Astrocyte of the cerebellum (primary cell): ENCODE measurements at regions not wholly inside any gene's neighbourhood (a gene's known extent, or its start where the extent isn't known, plus 50 kb on each side); places are given as distances from the start of the nearest gene placed in this dataset.
A peak's percentile ranks its signal among the peaks of the same experiment; 100 is the strongest.
"Not testable (repeated sequence)": the region's sequence is repeated elsewhere in the genome, so short reads cannot be mapped to it uniquely, and the experiment has no call there.

Experiments used
- DNase-seq: peaks from one replicate; pipeline ENCODE4 v3.0.0-alpha.2; 2011; ENCODE audit warnings: low read depth
- H3K4me3 ChIP-seq: 2 replicates; pipeline ENCODE4 v1.5.1; 2011; ENCODE audit warnings: mild to moderate bottlenecking, low read depth, low read length, moderate library complexity
- in situ Hi-C: cut with HindIII; loops from 2 replicates; pipeline ENCODE4 v1.10.0; 2017; ENCODE audit warnings: low sequenced_read_pairs
- TF ChIP-seq, protein P1 (sequence below): IDR thresholded peaks from 2 replicates; pipeline ENCODE4 v1.5.1; 2012; ENCODE audit warnings: low read length, low read depth, moderate library complexity, mild to moderate bottlenecking; ENCODE audit errors: missing control alignments

DNA sequence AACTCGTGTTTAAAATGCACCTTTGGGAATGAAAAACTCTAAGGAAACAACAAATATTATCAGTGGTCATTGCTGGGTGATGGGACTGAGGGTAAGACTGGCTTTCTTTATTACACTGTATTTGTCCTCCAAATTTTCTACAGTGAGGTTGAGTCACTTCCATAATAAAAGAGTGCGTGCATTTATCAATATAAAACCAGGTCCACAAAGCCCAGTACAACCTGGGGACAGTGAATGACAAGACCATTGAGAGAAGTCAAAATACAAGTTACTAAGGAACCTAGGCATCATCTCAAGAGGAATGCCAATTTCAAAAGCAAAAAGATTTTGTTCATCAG, 76.4 kb downstream of the MAGED4 start:
- TF ChIP-seq, protein P1, sequence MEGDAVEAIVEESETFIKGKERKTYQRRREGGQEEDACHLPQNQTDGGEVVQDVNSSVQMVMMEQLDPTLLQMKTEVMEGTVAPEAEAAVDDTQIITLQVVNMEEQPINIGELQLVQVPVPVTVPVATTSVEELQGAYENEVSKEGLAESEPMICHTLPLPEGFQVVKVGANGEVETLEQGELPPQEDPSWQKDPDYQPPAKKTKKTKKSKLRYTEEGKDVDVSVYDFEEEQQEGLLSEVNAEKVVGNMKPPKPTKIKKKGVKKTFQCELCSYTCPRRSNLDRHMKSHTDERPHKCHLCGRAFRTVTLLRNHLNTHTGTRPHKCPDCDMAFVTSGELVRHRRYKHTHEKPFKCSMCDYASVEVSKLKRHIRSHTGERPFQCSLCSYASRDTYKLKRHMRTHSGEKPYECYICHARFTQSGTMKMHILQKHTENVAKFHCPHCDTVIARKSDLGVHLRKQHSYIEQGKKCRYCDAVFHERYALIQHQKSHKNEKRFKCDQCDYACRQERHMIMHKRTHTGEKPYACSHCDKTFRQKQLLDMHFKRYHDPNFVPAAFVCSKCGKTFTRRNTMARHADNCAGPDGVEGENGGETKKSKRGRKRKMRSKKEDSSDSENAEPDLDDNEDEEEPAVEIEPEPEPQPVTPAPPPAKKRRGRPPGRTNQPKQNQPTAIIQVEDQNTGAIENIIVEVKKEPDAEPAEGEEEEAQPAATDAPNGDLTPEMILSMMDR = no peak
- H3K4me3 ChIP-seq = peak overlapping the region; percentile 47
- in situ Hi-C loops = no loop called here
- no peak for DNase-seq

DNA sequence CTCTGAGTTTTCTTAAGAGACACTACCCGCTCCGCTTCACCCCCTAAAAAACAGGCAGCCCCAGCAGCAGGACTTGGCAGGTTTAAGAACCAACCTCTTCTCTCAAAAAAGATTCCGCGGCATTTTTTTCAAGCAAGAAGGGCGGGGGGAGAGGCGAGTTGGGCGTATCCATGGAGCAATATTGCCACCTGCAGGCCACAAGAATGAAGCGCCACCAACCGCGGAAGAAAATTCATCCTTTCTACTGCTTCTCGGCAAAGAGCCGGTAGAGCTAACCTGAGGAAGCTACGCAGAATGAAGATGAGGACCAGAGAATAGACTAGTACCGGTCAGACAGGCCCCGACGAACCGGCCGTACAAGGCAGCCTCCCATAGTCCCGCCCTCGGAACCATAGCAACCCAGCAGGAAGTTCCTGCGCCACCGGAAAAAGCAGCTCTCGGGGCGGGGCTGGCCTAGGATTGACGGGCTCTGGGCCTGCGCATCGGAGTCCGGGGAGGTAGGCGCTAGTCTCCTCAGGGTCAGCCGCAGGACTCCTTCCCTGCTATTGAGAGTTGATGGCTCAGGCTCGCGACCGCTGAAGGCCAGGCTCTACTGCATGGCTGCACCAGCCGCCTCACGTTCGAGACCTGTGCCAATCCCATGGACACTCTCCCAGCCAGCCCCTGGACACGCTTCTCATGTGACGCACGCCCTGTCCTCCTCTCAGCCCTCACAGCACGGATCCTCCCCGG, 76.9 kb downstream of the MAGED4 start:
- peak overlapping the region; percentile 47 for H3K4me3 ChIP-seq
- TF ChIP-seq, protein P1 = peak; percentile 79
- peak; percentile 75 for DNase-seq
- in situ Hi-C loops = no loop called here

DNA sequence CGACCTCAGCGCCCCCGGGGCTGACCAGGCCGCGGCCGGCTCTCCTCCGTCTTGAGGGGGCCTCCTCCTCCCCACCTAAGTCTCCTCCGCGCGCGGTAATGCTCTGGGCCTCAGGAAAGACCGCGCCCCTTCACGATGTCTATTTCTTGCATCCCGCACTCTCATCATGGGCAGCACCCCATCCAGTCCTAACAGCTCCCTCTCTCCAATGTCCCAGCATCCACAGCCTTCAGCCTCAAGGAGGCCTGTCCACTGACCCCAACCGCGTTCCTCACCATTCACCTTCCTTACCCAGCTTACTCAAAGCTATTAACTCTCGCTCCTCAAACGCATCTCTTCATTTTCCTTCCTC, 77.5 kb downstream of the MAGED4 start:
- in situ Hi-C loops = no loop called here
- no peak for DNase-seq
- TF ChIP-seq, protein P1 = no peak
- peak overlapping the region; percentile 47 for H3K4me3 ChIP-seq

DNA sequence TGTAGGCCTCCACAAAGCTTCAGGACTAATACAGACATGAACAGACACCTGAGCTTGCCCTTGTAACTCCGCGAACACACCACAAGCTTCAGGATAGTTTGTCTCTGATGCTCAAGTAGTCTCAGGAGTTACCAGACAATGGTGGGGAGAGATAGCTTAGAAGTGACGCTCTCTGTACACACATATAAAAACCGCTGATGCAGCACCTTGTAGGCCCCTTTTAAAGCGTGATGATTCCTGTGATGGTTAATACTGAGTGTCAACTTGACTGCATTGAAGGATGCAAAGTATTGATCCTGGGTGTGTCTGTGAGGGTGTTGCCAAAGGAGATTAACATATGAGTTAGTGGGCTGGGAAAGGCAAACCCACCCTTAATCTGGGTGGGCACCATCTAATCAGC, 78.7 kb downstream of the MAGED4 start:
- no peak overlapping the region for H3K4me3 ChIP-seq
- DNase-seq = no peak
- TF ChIP-seq, protein P1 = no peak
- in situ Hi-C loops = no loop called here

DNA sequence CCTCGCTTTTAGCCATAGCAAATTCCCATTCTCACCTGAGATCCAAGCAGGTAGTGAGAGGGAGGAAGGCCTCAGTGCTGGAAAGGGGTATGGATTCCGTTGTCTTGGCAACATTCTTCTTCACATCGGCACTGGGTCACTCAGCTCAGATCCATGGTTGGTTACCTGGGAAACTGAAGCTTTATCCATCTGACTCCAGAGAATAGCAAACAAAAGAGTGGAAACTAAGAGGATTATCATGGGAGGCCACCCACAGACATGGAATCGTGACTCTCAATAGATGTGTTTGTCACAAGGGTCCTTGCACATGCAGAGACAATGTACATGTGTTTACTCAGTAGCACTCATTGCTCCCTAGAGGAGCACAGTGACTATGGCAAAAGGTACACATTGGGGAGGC, 81.0 kb downstream of the MAGED4 start:
- no peak for DNase-seq
- TF ChIP-seq, protein P1 = no peak
- no peak overlapping the region for H3K4me3 ChIP-seq
- in situ Hi-C loops = no loop called here

DNA sequence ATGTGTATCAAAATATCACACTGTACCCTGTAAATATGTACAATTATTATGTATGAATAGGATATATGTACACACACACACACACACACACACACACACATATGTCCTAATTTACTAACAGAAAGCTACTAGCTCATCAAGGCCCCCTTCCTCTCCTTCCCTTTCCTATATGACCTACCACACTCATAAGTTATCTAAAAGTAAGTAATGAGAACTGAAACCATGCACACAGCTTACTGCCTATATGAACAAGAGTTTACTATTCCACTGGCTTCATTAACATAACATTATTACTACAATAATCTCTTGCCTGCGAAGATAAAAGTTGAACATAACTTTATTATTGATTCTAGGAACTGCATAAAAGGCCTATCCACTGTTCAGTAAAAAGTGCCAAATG, 83.8 kb downstream of the MAGED4 start:
- DNase-seq, in situ Hi-C loops: not testable (repeated sequence)

DNA sequence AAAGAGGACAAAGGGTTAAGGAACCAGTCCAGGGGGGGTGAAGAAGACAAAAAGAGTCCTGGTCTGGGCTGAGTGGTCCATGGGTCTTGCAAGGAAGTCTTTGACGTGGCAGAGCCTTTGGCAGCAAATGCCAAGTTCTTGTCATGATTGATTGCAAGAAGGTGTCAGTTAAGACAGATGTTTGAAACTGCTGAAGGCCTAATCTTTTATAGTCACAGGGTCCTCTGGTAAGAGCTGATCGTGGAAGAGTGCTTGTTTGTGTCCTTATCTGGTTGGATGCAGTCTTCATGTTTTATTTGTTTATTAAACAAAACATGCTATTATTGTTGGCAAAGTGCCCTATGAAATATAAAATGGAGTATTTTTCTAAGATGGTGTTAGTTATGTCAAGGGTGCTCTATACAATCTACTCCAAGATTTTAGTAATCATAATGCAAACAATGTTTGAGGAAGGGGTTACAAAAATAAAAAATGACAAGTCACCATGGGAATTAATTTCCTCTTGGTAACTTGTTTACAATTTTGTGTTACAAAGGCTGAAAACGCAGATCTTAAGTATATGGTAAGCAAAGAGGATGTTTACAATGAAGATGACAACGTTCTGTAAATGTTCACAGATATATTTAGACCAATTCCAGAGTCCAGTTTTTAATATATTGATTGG, 85.9 kb downstream of the MAGED4 start:
- DNase-seq = no peak
- TF ChIP-seq, protein P1 = no peak
- in situ Hi-C loops = no loop called here
- H3K4me3 ChIP-seq = no peak overlapping the region

More for the DNA sequence above, 83.8 kb downstream of the MAGED4 start:
- H3K4me3 ChIP-seq = not testable (repeated sequence)
